ENCODE measurements at regions not wholly inside any gene's neighbourhood (a gene's known extent, or its start where the extent isn't known, plus 50 kb on each side); places are given as distances from the start of the nearest gene placed in this dataset.

- TF ChIP-seq CTCF (IDR thresholded peaks at IDR 0.05) (no peak), POLR2A (IDR thresholded peaks at IDR 0.05) (no peak), EP300 (IDR thresholded peaks at IDR 0.05) (no peak)
Observed at GRCh38 chr10:125341611-125342010, 181.2 kb upstream of the CTBP2 start.

All from ovary (tissue), 3 donors.